ENCODE measurements at regions not wholly inside any gene's neighbourhood (a gene's known extent, or its start where the extent isn't known, plus 50 kb on each side); places are given as distances from the start of the nearest gene placed in this dataset.

DNA sequence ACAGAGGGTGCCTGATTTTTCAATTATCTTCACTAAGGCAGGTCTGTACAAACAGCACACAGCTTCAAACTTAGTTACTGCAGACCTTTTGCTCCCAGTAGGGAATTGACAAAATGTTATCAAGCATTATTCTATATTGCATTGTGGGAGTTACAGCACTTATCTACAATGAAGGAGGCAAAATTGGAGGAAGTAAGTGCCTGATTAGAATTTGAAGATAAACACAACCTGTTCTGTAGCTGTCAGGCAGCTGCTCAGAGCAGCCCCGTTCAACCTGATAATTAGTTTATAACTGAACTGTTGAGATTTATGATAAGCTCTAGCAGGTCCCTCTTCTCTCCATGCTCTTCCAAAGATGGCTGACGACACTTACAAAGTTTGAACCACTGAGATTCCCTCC, 364.4 kb upstream of the CYRIA start:
- Histone ChIP-seq H3K9me3 (no peaks in the 10 kb centered on the region), H3K4me3 (no peak overlapping the region), H3K4me1 (no peaks in the 10 kb centered on the region), H3K27ac (no peak overlapping the region), H3K36me3 (no peaks in the 10 kb centered on the region), H3K27me3 (no peaks in the 10 kb centered on the region)
- DNase-seq (ENCODE audit: low spot score), result no peak
- TF ChIP-seq, protein P1, sequence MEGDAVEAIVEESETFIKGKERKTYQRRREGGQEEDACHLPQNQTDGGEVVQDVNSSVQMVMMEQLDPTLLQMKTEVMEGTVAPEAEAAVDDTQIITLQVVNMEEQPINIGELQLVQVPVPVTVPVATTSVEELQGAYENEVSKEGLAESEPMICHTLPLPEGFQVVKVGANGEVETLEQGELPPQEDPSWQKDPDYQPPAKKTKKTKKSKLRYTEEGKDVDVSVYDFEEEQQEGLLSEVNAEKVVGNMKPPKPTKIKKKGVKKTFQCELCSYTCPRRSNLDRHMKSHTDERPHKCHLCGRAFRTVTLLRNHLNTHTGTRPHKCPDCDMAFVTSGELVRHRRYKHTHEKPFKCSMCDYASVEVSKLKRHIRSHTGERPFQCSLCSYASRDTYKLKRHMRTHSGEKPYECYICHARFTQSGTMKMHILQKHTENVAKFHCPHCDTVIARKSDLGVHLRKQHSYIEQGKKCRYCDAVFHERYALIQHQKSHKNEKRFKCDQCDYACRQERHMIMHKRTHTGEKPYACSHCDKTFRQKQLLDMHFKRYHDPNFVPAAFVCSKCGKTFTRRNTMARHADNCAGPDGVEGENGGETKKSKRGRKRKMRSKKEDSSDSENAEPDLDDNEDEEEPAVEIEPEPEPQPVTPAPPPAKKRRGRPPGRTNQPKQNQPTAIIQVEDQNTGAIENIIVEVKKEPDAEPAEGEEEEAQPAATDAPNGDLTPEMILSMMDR (IDR thresholded peaks at IDR 0.05), result no peak

DNA sequence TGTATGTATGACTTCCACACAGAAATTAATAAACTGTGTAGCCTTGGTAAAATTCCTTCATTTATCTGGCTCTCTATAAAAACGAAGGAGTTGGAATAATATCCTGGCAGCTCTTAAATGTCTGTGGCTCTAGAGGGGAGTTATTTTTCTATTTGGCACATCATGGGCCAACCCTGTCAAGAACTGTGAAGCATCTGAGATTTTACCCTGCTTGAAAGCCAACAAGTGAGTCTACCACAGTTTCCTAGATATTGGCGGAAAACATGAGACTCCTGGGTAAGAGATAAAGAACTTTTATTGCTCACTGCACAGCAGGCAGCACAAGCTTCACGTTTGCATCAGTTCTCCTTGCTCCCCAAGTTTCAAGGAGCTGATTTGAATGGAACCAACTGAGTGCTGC, 346.7 kb upstream of the CYRIA start:
- TF ChIP-seq, protein P1 (IDR thresholded peaks at IDR 0.05), result no peak
- Histone ChIP-seq H3K4me3 (no peak overlapping the region), H3K27ac (no peak overlapping the region), H3K9me3 (no peaks in the 10 kb centered on the region), H3K4me1 (no peaks in the 10 kb centered on the region), H3K36me3 (no peaks in the 10 kb centered on the region), H3K27me3 (no peaks in the 10 kb centered on the region)
- DNase-seq (ENCODE audit: low spot score), result no peak

DNA sequence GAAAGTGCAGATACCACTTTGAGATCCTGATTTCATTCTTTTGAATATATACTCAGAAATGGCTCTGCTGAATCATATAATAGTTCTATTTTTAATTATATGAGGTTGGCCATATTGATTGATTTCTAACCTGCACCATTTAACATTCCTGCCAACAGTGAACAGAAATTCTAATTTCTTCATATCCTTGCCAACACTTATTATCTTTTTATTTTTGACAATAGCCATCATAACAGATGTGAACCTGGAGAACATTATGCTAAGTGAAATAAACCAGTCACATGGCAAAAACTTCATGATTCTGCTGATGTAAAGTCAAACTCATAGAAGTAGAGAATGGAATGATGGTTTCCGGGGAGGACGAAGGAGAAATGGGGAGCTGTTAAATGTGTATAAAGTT, 344.5 kb upstream of the CYRIA start:
- no peak overlapping the region for H3K4me3 ChIP-seq
- H3K4me1 ChIP-seq, result no peaks in the 10 kb centered on the region
- no peaks in the 10 kb centered on the region for H3K27me3 ChIP-seq
- no peaks in the 10 kb centered on the region for H3K36me3 ChIP-seq
- no peak for DNase-seq (ENCODE audit: low spot score)
- no peaks in the 10 kb centered on the region for H3K9me3 ChIP-seq
- TF ChIP-seq, protein P1 (IDR thresholded peaks at IDR 0.05), result no peak
- H3K27ac ChIP-seq, result no peak overlapping the region

GRCh38 chr2:17000184-17000482, 334.5 kb upstream of the CYRIA start:
- Histone ChIP-seq H3K36me3 (no peaks in the 10 kb centered on the region), H3K4me3 (no peak overlapping the region), H3K27ac (no peak overlapping the region), H3K9me3 (peaks cover 0 to 26% of the 10 kb centered on the region in 2 donors), H3K27me3 (no peaks in the 10 kb centered on the region), H3K4me1 (no peaks in the 10 kb centered on the region)
- TF ChIP-seq, protein P1 (IDR thresholded peaks at IDR 0.05), result no peak
- no peak for DNase-seq (ENCODE audit: low spot score)

- Histone ChIP-seq H3K27ac (no peak overlapping the region), H3K9me3 (peaks cover 0 to 32% of the 10 kb centered on the region in 2 donors), H3K27me3 (no peaks in the 10 kb centered on the region), H3K4me1 (no peaks in the 10 kb centered on the region), H3K36me3 (no peaks in the 10 kb centered on the region), H3K4me3 (no peak overlapping the region)
- no peak for DNase-seq (ENCODE audit: low spot score)
- TF ChIP-seq, protein P1 (IDR thresholded peaks at IDR 0.05), result no peak
These were observed 333.9 kb upstream of the CYRIA start for GRCh38 chr2:16999347-17000183.

- H3K9me3 ChIP-seq, result no peaks in the 10 kb centered on the region
- no peak overlapping the region for H3K4me3 ChIP-seq
- H3K4me1 ChIP-seq, result no peaks in the 10 kb centered on the region
- TF ChIP-seq, protein P1 (IDR thresholded peaks at IDR 0.05), result no peak
- no peak for DNase-seq (ENCODE audit: low spot score)
- no peaks in the 10 kb centered on the region for H3K27me3 ChIP-seq
- H3K36me3 ChIP-seq, result no peaks in the 10 kb centered on the region
- no peak overlapping the region for H3K27ac ChIP-seq
These were observed 312.7 kb upstream of the CYRIA start for GRCh38 chr2:16978301-16978700.

Data from right atrium auricular region (tissue), 2 donors.